Progenitor cell of endocrine pancreas (in vitro differentiated cells): ENCODE measurements at regions not wholly inside any gene's neighbourhood (a gene's known extent, or its start where the extent isn't known, plus 50 kb on each side); places are given as distances from the start of the nearest gene placed in this dataset.
A peak's percentile ranks its signal among the peaks of the same experiment; 100 is the strongest.

Source experiments
- DNase-seq: peaks from one replicate; pipeline ENCODE4 v3.0.0; 2021; ENCODE audit warnings: low spot score; ENCODE audit not compliant: unreplicated experiment
- H3K27ac Mint-ChIP-seq: 2 replicates; pipeline ENCODE4 v1.8.0; 2021; ENCODE audit warnings: mild to moderate bottlenecking, moderate library complexity, mixed read lengths
- H3K27me3 Mint-ChIP-seq: 2 replicates; pipeline ENCODE4 v1.8.0; 2021; ENCODE audit warnings: mixed read lengths
- H3K36me3 Mint-ChIP-seq: 2 replicates; pipeline ENCODE4 v1.8.0; 2022; ENCODE audit warnings: mixed read lengths; ENCODE audit not compliant: insufficient read depth
- H3K4me1 Mint-ChIP-seq: 2 replicates; pipeline ENCODE4 v1.8.0; 2021; ENCODE audit warnings: low read depth, mixed read lengths
- H3K4me3 Mint-ChIP-seq: 2 replicates; pipeline ENCODE4 v1.8.0; 2021; ENCODE audit warnings: low read depth, mild to moderate bottlenecking, moderate library complexity, mixed read lengths
- H3K9me3 Mint-ChIP-seq: 2 replicates; pipeline ENCODE4 v1.8.0; 2021; ENCODE audit warnings: low read depth, mixed read lengths
- CTCF ChIP-seq: fragments of 200-600 bp; sonication (generic); IDR thresholded peaks from one replicate; pipeline ENCODE4 v1.5.0; 2021; ENCODE audit warnings: antibody characterized with exemption, mild to moderate bottlenecking; ENCODE audit not compliant: unreplicated experiment

GRCh38 chr13:59413126-59413525, 750.6 kb downstream of the DIAPH3 start:
- H3K9me3 Mint-ChIP-seq, result no peaks in the 10 kb centered on the region
- H3K4me1 Mint-ChIP-seq, result peaks cover 26% of the 10 kb centered on the region
- no peak overlapping the region for H3K4me3 Mint-ChIP-seq
- TF ChIP-seq CTCF, result no peak
- H3K27ac Mint-ChIP-seq, result no peak overlapping the region
- DNase-seq, result no peak
- no peaks in the 10 kb centered on the region for H3K27me3 Mint-ChIP-seq
- H3K36me3 Mint-ChIP-seq, result no peaks in the 10 kb centered on the region

GRCh38 chr13:59414006-59414405, 749.7 kb downstream of the DIAPH3 start:
- H3K4me1 Mint-ChIP-seq, result peaks cover 25% of the 10 kb centered on the region
- no peak for DNase-seq
- no peak for TF ChIP-seq CTCF
- H3K9me3 Mint-ChIP-seq, result no peaks in the 10 kb centered on the region
- no peak overlapping the region for H3K27ac Mint-ChIP-seq
- H3K4me3 Mint-ChIP-seq, result no peak overlapping the region
- H3K27me3 Mint-ChIP-seq, result no peaks in the 10 kb centered on the region
- no peaks in the 10 kb centered on the region for H3K36me3 Mint-ChIP-seq

GRCh38 chr13:59415498-59415897, 748.2 kb downstream of the DIAPH3 start:
- H3K4me3 Mint-ChIP-seq, result no peak overlapping the region
- H3K9me3 Mint-ChIP-seq, result no peaks in the 10 kb centered on the region
- DNase-seq, result no peak
- peak overlapping the region; percentile 90 for H3K27ac Mint-ChIP-seq
- H3K36me3 Mint-ChIP-seq, result no peaks in the 10 kb centered on the region
- H3K4me1 Mint-ChIP-seq, result peaks cover 25% of the 10 kb centered on the region
- no peaks in the 10 kb centered on the region for H3K27me3 Mint-ChIP-seq
- no peak for TF ChIP-seq CTCF

GRCh38 chr13:59416561-59416960, 747.2 kb downstream of the DIAPH3 start:
- no peaks in the 10 kb centered on the region for H3K9me3 Mint-ChIP-seq
- no peaks in the 10 kb centered on the region for H3K27me3 Mint-ChIP-seq
- peaks cover 25% of the 10 kb centered on the region for H3K4me1 Mint-ChIP-seq
- H3K27ac Mint-ChIP-seq, result no peak overlapping the region
- TF ChIP-seq CTCF, result no peak
- no peak overlapping the region for H3K4me3 Mint-ChIP-seq
- no peaks in the 10 kb centered on the region for H3K36me3 Mint-ChIP-seq
- DNase-seq, result no peak

- peaks cover 13% of the 10 kb centered on the region for H3K4me1 Mint-ChIP-seq
- no peaks in the 10 kb centered on the region for H3K36me3 Mint-ChIP-seq
- H3K27me3 Mint-ChIP-seq, result no peaks in the 10 kb centered on the region
- no peak overlapping the region for H3K27ac Mint-ChIP-seq
- no peak for DNase-seq
- no peak for TF ChIP-seq CTCF
- peaks cover 2% of the 10 kb centered on the region for H3K9me3 Mint-ChIP-seq
- no peak overlapping the region for H3K4me3 Mint-ChIP-seq
Measured at GRCh38 chr13:59422646-59423045, 741.1 kb downstream of the DIAPH3 start.
